ENCODE measurements at regions not wholly inside any gene's neighbourhood (a gene's known extent, or its start where the extent isn't known, plus 50 kb on each side); places are given as distances from the start of the nearest gene placed in this dataset.

GRCh38 chr2:240306185-240306584 lies 129.3 kb upstream of the GPC1 start:
- TF ChIP-seq, protein P1, sequence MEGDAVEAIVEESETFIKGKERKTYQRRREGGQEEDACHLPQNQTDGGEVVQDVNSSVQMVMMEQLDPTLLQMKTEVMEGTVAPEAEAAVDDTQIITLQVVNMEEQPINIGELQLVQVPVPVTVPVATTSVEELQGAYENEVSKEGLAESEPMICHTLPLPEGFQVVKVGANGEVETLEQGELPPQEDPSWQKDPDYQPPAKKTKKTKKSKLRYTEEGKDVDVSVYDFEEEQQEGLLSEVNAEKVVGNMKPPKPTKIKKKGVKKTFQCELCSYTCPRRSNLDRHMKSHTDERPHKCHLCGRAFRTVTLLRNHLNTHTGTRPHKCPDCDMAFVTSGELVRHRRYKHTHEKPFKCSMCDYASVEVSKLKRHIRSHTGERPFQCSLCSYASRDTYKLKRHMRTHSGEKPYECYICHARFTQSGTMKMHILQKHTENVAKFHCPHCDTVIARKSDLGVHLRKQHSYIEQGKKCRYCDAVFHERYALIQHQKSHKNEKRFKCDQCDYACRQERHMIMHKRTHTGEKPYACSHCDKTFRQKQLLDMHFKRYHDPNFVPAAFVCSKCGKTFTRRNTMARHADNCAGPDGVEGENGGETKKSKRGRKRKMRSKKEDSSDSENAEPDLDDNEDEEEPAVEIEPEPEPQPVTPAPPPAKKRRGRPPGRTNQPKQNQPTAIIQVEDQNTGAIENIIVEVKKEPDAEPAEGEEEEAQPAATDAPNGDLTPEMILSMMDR (IDR thresholded peaks at IDR 0.05; ENCODE audit: low read length): no peak
- TF ChIP-seq EZH2 (optimal IDR thresholded peaks at IDR 0.05; ENCODE audit: low read depth, low read length) (no peak), EZH2phosphoT487 (IDR thresholded peaks at IDR 0.05; ENCODE audit: low read length) (no peak)
